Hepatic stellate cell (primary cell): ENCODE measurements at regions not wholly inside any gene's neighbourhood (a gene's known extent, or its start where the extent isn't known, plus 50 kb on each side); places are given as distances from the start of the nearest gene placed in this dataset.
"Not testable (repeated sequence)": the region's sequence is repeated elsewhere in the genome, so short reads cannot be mapped to it uniquely, and the experiment has no call there.

ENCODE experiments used
- DNase-seq: peaks from one replicate; pipeline ENCODE4 v3.0.0; 2011; ENCODE audit warnings: low spot score

- no peak for DNase-seq
Measured at GRCh38 chr5:142542078-142542477, 143.8 kb downstream of the FGF1 start.

- peak; percentile 78 for DNase-seq
Measured at GRCh38 chr5:142540922-142541422, 144.9 kb downstream of the FGF1 start.

DNA sequence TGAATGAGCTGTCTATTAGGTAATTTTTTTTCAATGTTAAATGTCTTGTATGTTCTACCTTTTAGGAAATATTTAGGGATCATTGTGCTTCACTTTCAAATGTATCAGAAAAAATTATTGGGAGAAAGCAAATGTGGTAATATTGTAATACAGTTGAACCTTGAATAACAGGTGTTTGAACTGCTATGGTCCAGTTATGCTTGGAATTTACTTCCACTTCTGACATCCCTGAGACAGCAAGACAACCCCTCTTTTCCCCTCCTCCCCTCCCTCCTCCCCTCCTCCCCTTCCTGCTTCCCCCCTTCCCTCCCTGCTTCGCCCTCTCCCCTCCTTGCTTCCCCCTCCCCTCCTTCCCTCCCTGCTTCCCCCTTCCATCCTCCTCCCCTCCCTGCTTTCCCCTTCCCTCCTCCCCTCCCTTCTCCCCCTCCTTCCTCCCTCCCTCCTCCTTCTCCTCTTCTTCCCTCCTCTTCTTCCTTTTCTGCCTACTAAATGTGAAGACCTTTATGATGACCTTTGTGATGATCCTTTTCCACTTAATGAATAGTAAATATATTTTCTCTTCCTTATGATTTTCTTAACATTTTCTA is 146.6 kb downstream of the FGF1 start:
- no peak for DNase-seq

GRCh38 chr5:142537938-142538337 is 148.0 kb downstream of the FGF1 start:
- DNase-seq = no peak

- no peak for DNase-seq
Measured at GRCh38 chr5:142532781-142533176, 153.1 kb downstream of the FGF1 start.

DNA sequence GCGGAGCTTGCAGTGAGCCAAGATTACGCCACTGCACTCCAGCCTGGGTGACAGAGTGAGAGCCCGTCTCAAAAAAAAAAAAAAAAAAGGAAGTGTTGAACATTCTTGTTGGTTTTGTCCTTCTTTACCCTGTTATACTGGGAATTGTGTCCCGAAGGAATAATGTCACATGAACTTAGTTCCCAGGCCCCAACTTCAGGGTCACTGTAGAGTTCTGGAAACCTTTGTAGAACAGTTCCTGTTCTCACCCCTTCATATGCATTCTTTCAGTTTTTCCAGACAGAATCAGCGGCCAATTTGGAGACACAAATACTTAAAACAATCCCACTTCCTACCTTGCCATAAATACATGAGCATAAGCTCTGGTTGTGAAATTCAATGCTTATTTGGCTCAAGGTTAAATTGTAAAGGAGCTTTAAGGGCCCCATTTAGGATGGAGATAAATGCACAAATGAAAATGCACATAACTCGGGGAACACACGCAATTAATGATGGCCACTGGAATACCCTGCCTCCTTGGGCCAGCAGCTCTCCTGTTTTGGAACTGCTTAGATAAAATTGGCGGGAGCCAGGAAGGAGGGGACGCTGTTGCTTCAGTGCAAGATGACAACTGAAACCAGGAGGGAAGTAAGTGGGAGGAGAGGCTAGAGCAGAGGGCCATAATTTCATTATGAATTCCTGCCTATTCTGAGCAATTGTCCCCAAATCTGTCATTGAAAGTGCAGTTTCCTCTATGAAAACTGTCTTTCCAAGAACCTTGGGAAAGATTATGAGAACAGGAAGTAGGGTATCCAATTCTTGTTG is 153.7 kb downstream of the FGF1 start:
- DNase-seq = no peak

DNA sequence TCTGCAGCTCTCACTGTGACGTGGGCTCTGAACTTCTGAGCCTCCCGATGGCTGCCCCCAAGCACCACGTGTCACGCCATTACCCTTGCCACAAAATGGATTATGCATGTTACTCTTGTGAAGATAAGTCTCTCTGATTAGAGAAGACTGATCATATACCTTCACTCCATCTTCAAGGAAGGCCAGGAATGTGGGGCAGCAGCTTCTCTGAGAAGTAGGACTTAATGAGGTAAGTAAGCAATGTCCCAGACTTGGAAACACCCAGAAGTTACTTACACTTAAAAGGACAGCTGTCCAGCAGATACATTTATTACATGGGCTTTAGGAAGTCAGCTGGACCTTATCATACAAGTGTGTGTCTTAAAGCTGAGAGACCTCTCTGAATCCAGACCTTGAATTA is 155.0 kb downstream of the FGF1 start:
- no peak for DNase-seq

DNA sequence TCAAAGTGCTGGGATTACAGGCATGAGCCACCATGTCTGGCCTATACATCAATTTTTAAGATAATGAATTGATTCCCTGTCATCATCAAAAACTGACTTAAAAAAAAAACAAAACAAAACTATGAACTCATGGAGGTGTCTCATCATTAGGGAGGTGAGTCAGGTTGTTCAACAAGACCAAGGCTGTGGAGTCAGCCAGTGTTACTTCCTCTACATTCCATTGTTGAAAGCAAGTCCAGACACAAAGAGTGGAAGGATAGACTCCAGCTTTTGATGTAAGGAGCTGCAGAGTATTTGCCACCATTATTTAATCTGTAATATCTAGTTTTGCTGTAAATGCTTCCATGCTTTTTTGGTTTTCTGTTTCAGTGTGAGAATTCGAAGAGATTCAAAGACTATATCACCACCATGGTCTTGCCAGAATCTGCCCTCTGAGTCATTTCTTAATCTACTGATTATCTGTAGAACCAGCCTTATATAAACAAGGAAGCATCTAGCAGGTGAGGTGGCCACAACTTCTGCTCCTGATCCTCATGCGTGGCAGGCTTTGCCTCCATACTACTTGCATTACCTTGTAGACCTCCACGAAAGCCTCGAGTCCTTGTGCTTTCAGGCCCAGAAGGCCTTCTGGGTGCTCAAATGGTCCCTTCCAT is 156.1 kb downstream of the FGF1 start:
- no peak for DNase-seq

- DNase-seq = no peak
Measured at GRCh38 chr5:142527664-142528295, 158.1 kb downstream of the FGF1 start.

DNA sequence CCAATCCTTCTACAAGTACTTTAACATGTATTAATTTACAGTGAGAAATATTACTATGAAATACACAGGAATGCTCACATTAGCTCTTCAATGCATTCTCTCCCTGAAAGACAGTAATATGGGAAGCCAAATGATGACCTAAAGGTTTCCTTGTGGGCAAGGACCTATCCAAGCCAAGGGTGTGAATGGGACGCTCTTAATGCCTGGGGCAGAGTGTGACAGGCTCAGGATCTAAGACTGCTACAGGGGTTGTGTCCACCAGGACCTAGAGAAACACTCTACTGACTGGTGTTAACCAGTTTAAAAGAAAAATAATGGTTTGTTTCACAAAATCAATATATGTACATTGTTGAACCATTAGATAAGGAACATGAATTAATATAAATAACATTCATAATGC is 158.7 kb downstream of the FGF1 start:
- DNase-seq = no peak

DNA sequence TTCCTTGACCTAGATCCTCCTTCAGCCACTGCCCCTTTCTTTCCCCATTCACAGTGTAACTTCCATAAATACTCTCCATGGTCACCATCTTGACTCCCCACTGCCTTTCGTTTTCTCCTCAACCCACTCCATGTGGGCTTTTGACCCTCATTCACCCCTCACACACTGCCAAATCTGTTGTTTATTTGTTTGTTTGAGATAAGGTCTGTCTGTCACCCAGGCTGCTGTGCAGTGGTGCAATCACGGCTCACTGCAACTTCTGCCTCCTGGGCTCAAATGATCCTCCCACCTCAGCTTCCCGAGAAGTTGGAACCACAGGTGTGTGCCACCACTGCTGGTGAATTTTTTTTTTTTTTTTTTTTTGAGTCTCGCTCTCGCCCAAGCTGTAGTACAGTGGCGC is 162.9 kb downstream of the FGF1 start:
- no peak for DNase-seq

DNA sequence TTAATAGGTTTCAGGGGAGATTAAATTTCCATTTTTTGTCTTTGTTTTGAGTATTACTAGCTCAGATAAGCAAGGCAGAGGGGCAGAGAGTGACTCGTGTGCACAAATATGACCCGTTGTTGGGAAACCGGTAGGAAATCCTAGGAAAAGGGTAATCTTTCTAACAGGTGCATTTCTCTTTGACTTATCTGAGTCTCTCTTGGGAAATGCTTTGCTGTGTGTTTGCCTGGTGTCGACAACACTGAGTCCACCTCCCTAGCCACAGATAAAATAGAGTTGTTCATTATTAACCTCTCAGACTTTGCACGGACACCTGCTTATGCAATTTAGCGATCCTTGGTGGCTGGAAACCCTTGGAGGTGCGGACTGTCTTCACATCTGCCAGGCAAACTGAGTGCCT is 164.2 kb downstream of the FGF1 start:
- DNase-seq = no peak

GRCh38 chr5:142520885-142521284 is 165.0 kb downstream of the FGF1 start:
- DNase-seq = no peak

GRCh38 chr5:142519913-142520312 is 166.0 kb downstream of the FGF1 start:
- DNase-seq = not testable (repeated sequence)

- no peak for DNase-seq
Measured at GRCh38 chr5:142517840-142518239, 168.1 kb downstream of the FGF1 start.

GRCh38 chr5:142516732-142517131 is 169.2 kb downstream of the FGF1 start:
- DNase-seq = no peak

DNA sequence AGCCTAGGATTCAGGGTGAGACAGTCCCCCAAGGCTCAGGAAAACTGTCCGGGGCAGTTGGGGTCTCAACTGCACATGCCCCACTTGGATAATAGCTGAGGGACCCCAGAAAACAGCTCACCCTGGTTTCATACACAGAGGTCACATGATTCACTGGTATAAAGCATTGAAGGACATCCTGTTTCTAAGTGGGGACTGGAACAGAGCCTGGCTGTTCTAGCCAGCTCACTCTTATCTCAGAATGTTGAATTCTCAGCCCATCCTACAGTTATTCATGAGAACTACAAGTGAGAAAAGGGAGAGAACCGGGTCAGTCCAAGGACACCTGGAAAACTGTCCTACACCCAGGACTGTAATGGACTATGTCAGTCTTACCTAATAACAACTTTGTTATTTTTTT is 170.9 kb downstream of the FGF1 start:
- DNase-seq = no peak

GRCh38 chr5:142514196-142514595 is 171.7 kb downstream of the FGF1 start:
- no peak for DNase-seq

- peak; percentile 54 for DNase-seq
Measured at GRCh38 chr5:142512043-142513042, 173.5 kb downstream of the FGF1 start.

DNA sequence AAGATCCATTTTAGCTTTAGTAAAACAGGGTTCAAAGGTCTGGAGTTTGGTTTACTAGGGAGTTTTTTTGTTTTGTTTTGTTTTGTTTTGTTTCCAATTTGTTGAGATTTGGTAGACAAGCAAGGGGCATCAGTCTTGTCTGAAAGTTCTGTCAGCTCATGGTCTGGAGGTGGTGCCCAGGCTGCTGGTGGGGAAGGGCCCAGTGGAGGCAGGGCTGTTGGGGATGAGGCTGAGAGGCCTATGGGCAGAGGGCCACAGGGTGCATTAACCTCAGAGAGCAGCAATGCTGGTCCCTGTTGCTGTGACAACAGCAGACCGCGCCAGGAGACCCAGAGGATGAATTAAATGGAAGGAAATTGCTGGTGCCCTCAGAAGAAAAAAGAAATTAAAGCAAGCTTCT is 174.5 kb downstream of the FGF1 start:
- no peak for DNase-seq

DNA sequence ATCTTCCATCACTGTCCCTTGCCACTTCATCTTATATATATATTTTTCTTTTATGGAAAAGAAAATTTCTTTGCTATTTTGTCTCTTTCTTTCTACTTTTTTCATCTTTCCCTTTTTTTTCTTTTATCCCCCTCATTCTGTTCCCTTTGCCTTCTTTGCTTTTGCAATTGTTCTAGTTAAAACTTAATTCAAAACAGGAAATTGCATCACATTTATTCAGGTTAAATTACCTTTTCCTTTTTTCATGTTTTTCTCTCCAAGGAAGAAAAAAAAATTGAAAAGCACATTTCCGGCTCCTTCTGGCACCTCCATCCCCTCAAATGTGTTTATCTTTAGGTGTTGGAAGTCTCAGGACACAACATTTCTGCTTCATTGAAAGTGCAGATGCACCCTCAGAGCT is 176.9 kb downstream of the FGF1 start:
- DNase-seq = no peak
